HG03196 (cell line): ENCODE measurements at regions not wholly inside any gene's neighbourhood (a gene's known extent, or its start where the extent isn't known, plus 50 kb on each side); places are given as distances from the start of the nearest gene placed in this dataset.

Experiments
- ATAC-seq: cut with Tn5 transposase; IDR thresholded peaks from one replicate; pipeline ENCODE4 v1.9.1; 2021; ENCODE audit not compliant: unreplicated experiment

DNA sequence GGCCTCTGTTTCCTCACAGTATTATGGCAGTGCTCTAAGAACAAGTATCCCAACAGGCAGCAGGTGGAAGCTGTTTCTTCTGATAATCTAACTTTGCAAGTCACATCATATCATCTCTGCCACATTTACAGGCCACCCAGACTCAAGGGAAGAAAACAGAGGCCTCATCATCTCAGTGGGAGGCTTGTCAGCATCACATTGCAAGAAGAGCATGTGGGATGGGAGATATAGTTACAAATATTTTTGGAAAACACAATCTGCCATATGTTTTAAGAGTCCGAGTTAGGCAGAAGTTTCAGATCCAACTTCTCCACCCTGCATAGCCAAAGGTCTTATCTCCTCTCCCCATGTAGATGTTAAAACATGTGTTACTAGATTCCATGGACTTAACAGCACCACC, 130.4 kb upstream of the PDE1C start:
- ATAC-seq: no peak

DNA sequence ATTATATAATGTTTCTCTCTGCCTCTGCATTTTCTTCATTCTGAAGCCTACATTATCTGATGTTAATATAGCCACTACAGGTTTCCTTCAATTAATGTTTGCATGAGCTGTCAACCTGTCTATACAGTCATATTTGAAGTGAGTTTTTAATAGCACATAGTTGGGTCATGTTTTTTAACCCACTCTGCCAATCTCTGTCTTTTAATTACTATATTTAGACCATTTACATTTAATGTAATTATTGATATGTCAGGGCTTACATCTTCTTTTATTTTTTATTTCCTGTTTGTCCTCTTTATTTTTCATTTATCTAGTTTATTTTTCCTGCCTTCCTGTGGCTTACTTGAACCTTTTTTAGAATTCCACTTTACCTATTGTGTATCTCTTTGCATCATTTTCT, 124.3 kb upstream of the PDE1C start:
- no peak for ATAC-seq

DNA sequence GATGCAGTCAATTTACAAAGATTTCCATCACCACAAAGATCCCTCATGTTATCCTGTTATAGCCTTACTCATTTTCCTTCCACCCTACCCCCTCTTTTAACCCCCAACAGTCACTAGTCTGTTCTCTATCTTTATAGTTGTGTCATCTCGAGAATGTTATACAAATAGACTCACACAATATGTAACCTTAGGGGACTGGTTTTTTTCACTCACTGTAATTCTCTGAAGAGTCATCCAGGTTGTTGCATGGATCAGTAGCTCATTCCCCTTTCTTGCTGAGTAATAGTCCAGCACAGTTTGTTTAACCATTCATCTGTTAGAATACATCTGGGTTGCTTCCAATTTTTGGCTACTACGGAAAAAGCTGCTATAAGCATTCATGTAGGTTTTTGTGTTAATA, 121.1 kb upstream of the PDE1C start:
- ATAC-seq: no peak

DNA sequence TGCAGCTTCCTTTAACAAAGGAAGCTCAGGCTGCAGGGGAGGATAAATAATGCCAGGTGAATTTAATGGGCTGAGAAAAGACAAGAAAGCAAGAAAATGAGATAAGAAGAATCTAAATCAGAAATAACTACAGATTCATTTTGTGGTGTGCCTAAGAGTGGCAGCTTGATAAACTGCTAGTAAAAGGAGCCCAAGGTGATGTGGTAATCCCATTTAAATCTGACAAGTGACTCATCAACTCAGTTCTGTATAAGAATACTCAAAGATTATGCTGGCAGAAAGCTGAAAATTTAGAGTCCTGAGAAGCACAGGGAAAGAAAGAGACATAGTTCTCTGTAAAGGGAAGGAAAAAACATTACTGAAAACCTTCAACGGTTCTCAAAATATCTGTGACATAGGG, 109.4 kb upstream of the PDE1C start:
- ATAC-seq: no peak

DNA sequence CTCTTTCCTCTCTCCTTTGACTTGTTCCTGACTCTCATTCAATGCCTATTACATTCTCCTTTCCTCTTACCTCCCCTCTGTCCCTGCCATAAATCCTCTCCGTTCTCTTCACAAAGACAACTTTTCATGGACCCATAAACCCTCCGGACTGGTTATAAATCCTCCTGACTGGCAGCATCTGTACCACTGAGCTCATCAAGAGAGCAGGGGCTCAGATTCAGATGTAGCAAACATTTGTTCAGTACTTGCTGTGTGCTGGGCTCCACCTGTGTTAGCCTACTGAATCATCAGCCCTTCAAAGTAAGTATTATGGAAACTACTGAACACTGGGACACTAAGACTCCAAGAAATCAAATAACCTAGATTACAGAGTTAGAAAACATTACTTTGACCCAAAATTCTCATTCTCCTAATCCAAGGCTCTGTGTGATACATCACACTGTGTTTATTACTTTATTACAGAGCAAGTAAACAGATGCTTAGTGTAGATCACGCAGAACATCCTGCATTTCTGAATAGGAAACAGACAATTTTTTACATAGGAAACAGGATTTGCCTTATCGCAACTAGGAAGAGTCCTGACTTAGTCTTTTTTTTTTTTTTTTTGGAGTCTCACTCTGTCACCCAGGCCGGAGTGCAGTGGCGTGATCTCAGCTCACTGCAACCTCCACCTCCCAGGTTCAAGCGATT, 108.6 kb upstream of the PDE1C start:
- ATAC-seq: no peak

DNA sequence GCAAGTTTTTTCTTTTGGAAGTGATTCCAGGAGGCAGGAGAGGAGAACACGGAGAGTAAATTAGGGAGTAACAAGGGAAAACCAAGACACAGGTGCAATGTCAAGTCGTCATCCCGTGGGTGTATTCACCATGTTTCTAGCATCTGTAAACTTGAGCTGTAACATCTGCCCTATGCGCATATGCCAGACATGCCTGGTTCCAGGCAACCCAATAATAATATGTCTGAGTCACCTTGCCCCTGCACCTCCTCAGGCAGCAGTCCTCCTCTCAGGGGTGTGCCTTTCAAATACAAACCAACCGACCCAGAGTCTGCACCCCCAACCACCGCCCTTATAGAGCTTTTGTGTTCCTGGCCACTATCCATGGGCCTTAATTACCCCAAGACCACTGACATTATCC, 107.0 kb upstream of the PDE1C start:
- no peak for ATAC-seq

DNA sequence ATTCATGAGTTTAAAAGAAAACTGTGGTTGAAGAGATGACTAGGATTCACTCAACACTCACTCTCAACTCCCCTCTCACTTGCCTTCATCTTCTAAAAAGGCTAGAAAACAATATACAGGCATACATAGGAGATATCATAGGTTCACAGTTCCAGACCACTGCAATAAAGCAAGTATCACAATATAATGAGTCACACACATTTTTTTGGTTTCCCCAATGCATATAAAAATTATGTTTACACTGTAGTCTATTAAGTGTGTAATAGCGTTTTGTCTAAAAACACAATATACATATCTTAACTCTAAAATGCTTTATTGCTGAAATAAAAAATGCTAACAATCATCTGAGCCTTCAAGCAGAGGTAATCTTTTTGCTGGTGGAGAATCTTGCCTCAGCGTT, 104.9 kb upstream of the PDE1C start:
- no peak for ATAC-seq

DNA sequence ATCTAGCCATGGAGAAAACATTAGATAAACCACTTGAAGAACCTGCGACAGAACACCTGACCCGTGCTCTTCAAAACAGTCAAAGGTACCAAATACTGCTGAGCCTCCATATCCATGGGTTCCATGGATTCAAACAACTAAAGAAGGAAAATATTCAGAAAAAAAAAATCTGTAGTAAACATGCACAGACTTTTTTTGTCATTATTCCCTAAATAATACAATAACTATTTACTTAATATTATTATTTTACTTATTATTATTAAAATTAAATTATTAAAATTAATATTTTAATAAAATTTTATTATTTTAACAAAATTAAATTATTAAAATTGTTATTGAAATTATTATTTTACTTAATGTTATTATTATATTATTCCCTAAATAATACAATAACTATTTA, 101.0 kb upstream of the PDE1C start:
- no peak for ATAC-seq

DNA sequence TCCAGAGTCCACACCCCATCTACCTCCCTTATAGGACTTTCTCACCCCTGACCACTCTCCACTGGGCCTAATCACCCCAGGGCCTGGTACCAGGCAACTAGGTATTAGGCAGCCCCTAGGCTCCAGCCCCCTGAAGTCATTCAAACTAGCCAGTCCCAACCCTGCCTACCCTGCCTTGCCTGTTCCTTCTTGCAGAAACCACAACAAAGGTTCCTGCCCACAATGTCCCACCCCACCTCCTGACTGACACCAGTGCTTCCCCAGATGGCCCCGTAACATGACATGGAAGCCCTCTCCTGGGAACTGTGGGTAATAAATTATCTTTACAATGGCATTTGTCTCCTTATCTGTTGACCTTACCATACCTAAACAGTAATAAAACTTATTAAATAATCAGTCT, 100.6 kb upstream of the PDE1C start:
- ATAC-seq: no peak

DNA sequence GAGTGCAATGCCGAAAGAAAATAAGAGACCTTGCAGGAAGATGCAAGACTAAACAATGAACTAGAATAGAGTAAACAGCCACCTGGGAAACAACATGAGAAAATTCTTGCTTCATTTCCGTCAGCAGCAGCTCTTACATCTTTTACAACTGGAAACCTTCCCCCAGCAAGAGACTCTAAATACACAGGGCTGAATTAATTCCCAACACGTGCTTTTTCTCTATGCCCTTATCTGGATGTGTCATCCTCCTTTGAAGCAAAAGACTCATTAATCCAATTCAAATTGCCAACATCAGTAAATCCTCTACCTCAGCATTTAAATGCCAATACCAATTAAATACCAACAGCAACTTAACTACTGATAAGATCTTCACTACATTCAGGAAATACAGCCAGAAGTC, 99.0 kb upstream of the PDE1C start:
- ATAC-seq: no peak

DNA sequence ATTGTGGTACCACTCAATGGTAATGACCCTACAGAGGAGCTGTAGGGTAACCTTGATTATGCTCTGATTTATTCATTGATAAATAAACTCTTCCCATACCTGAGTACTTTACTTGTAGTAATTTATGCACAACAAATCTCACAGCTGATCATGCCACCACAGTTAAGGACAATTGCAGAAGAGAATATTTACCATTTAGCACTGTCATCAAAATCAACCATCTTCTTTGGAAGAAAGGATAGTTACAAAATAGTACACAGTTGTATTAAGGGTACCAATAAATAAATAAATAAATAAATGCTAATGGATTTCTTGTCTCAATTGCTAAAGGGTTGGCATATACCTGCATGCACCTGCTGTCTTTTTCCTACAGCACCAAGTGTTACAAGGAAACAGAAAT, 97.6 kb upstream of the PDE1C start:
- ATAC-seq: no peak

DNA sequence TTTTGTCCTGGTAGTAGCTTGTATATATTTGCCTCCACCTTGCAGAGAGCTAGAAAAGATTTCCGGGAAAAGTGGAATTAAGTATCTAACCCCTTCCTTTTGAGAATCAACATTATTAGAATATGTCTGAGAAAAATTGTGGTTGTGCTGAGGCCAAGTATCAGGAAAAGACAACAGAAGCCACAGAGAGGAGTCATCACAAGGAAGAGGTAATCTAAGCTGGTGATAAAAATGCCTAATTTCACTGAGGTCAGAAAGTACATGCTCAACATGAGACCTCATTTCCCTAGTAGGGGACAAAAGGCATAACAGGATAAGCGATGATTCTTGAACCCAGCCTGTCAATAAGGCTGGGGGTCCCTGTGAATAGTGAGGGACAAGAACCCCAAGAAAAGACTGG, 97.0 kb upstream of the PDE1C start:
- ATAC-seq: no peak

DNA sequence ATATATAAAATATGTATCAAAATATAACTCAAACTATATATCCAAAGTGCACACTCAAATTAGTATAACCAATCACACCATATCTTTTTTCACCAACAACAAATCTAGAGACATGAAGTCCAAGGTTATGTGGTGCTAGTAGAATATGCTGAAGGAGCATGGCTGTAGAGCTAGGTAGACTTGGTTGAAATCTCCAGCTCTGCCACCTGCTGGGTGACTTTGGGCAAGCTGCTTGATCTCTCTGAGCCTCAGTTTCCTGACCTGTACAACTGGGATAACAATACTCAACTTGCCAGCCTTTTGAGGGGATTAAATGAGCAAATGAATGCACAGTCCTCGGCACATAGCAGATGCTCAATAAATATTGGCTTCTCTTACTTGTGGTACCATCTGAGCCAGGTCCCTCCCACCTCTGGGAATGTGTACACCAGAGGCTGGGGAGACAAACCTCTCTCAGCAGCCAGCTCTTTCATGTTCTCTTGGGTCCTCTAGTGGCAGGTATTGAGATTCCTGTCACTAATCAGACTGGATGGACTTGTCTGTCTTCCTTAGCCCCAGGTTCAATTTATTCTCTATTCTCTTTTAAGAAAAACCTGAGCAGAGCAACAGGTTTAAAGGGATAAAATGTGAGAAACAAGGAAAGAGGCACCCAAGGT, 94.3 kb upstream of the PDE1C start:
- no peak for ATAC-seq

DNA sequence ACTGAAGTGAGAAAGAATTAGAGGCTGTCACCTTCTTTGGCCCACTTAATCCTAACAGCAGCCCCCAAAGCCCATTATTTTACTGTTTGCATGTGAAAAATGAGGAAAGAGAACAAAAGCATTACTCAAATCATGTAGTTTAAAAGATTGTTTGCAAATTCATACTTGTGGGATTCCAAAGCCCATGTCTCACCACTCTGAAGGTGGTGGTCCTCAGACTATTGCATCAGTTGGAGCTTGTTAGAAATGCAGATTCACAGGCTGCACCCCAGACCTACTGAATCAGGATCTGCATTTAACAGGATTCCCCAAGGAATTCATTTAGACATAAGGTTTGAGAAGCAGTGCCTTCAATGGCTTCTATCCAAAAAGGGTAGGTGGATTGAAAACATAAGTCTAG, 93.7 kb upstream of the PDE1C start:
- ATAC-seq: no peak

DNA sequence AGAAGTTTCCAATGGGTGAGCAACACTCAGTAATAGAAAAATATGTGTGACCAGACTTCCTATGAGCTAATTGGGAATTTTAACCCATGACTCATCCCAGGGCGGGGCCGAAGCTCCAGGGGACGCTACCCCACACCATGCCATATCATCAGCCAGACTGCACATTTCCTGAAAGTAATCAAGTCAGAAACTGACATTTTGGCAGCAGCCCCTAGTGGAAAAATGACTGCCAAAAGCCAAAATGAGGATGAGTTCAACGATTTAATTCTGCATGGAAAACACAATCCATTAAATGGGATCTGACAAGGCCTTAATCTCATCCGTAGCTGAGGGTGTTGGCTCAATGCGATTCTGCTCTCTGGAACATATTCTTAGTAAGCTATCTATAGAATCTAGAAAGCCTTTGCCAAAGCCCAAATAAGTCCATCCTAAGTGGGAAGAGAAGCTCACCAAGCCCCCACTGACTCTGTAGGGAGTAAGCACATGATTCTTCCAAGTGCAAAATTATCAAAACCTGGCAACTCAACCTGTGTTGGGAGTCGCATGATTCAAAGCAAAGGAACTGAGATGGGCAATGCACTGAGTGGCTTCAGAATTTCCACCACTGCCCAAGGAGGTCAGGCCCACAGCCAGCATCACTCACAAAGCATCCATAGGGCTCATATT, 93.1 kb upstream of the PDE1C start:
- ATAC-seq: no peak

DNA sequence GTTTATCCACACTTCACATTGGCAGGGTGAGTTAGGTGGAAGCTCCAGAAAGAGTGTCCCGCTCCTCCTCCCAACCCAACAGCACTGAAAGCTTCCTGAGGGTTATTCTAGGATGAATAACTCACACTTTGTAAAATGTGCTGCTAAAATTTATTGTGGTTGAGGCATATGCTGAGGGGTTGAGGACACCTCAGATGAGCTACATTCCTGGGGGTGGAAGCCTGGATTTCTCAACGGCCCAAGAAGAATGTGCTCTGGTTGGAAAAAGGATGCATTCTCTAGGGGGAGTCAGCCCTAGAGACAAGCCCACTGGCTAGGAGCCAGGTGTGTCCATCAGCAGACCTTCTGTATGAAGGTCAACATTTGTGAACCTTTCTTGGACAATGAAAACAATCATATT, 91.5 kb upstream of the PDE1C start:
- no peak for ATAC-seq

DNA sequence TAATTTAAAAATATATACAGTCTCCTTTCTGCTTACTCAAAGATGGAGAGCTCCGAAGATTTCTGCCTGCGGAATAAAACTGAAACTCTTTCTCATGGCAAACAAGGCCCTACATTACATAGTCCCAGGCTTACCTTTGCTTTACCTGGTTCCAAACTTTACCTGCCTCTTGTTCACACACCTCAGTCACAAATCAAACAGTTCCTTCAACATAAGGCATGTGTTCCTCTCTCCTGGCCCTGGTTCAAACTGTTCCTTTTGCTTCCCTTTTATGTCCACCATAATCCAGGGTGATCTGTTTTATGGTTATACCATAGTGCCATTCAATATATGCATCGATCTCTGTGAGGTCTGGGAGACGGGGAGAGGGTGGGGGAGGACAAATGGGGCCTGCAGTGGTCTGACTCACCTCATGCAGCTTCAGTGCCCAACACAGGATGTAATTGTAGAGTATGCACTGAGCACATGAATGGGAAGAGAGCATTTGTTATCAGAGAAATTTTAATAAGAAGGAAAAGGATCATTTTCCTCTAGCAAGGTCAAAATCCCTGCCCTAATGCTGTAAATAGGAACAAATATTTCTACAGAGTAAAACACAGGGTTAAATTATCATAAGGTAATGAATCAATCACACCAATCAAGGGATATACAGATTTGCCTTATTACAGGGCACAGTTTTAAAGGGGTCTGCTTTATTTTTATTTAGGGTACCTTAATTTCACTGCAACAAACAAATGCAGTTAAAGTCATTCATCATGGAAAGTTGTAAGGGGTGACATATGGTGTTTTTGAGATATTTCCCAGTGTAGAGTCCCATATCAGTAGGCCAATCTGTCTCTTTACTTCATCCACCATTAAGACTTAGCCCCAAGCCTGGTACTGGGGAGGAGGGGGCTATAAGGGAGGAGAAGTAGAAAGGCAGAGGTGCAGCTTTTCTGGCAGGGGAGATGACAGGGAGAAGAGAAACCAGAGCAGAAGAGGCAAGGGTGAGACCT, 88.8 kb upstream of the PDE1C start:
- ATAC-seq: no peak

DNA sequence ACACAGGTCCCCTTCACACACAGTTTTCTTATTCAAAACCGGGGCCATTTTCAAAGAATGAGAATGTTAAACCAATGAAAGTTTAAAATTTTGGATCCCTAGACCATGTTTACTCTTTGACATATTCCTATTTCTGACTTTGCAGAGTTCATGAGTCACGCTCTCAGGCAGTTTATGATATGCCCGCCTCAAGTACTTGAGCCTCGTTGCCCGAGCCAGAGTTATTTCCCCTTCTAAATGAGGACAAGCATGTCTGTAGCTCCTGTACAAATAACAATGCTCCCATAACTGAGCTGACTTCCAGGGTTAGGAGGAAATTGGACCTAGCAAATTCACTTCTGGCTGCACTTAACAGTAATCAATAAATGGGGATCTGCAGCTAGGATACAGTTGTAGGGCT, 87.9 kb upstream of the PDE1C start:
- ATAC-seq: no peak

DNA sequence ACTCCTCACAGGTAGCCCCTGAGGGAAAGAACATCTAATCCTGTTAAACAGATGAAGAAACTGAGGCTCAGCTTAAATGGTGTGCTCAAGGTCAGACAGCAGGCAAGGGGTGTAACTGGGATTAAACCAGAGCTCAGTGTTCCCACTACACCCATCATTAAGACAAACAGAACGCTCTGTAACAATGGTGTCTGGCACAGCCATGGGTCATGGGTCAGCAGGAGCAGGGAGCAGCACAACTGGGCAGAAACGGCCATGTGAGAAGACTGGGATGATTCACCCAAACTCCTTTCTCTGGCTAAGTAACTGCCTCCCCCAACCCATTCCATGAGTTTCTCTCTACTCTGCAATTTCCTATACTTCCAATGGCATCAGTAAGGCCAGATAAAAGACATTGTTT, 85.5 kb upstream of the PDE1C start:
- ATAC-seq: no peak

DNA sequence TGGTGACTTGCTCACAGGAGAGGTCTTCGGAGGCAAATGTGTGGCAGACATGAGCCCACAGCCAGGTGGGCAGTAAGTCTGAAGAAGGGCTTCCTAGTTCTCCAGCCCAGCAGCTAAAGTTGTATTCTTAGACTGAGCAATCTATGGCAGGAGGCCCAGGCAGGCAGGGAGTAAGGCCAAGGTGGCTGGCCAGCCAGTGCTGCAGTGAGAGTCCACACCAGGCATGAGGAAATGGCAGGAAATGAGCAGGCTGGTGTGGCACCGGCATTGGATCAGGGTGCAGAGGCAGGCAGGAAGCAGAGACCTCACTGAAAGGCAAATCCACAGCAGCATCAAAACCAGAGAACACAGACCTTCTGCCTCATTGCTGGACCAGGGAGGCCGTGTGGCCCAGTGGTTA, 84.6 kb upstream of the PDE1C start:
- ATAC-seq: no peak

DNA sequence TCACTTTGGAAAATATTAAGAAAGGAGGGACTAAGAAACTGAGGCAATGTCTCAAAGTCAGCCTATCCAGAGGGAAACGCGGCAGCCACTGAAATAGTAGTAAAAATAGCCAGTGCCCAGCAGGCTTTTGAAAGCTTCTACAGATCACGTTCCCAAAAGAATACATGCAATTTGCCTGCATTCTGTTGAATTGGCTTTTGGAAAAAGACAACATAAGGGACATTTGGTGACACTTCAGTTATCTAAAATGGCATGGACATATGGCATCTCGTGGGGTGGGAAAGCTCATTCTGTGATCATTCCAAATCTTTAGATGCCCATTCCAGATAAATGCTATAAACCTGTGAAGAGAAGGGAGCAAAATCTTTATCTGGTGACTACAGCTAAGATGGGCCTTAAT, 82.8 kb upstream of the PDE1C start:
- ATAC-seq: no peak
